ENCODE measurements at regions not wholly inside any gene's neighbourhood (a gene's known extent, or its start where the extent isn't known, plus 50 kb on each side); places are given as distances from the start of the nearest gene placed in this dataset.
"Not testable (repeated sequence)": the region's sequence is repeated elsewhere in the genome, so short reads cannot be mapped to it uniquely, and the experiment has no call there.

DNA sequence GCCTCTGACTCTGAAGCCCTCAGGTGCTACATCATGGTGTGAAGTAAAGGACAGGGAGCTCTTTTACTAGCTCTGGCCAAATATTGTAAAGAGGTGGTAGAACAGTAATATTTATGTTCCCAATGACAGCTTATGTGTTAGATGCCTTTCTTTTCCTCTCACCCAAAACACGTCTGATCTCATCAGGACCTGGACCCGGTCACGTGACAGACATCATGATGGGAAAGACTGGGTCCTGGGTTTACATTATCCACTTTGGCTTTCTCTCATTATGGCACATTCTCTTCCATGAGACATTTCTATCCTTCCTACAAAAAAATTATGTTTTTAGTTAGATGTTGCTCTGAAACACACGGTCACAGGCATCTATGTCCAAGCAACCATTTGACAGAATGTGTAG is 548.7 kb upstream of the CDH7 start:
- DNase-seq (ENCODE audit: extremely low spot score) = no peak
- intact Hi-C loops (cut with DNase I) = no loop called here
- WGBS = 82% methylated on average over 4 of the region's 4 CpGs
- Histone ChIP-seq H3K36me3 (no peaks in the 10 kb centered on the region), H3K27ac (replicated peaks in 1 of 4) (no peak overlapping the region), H3K27me3 (no peaks in the 10 kb centered on the region), H3K9me3 (no peaks in the 10 kb centered on the region), H3K4me3 (no peak overlapping the region), H3K4me1 (no peaks in the 10 kb centered on the region)
- TF ChIP-seq EP300 (IDR thresholded peaks at IDR 0.05) (no peak), CTCF (IDR thresholded peaks at IDR 0.05) (no peak), POLR2A (IDR thresholded peaks at IDR 0.05; ENCODE audit: low read depth) (no peak), POLR2AphosphoS5 (IDR thresholded peaks at IDR 0.05) (no peak)

- no peak overlapping the region for H3K27ac ChIP-seq (replicated peaks in 1 of 4)
These were observed 575.1 kb upstream of the CDH7 start for GRCh38 chr18:65175681-65176080.

GRCh38 chr18:65162086-65162485 is 588.7 kb upstream of the CDH7 start:
- intact Hi-C loops (cut with DNase I); H3K27me3 ChIP-seq; H3K4me1 ChIP-seq; H3K36me3 ChIP-seq; H3K4me3 ChIP-seq; H3K27ac ChIP-seq (replicated peaks in 1 of 4); DNase-seq (ENCODE audit: extremely low spot score); H3K9me3 ChIP-seq: not testable (repeated sequence)
- WGBS = 93% methylated on average over 13 of the region's 13 CpGs

More at GRCh38 chr18:65175681-65176080, 575.1 kb upstream of the CDH7 start:
- no peaks in the 10 kb centered on the region for H3K27me3 ChIP-seq
- H3K9me3 ChIP-seq = no peaks in the 10 kb centered on the region
- no peaks in the 10 kb centered on the region for H3K4me1 ChIP-seq
- intact Hi-C loops (cut with DNase I) = no loop called here
- no peak overlapping the region for H3K4me3 ChIP-seq
- 92% methylated on average over 2 of the region's 2 CpGs for WGBS
- H3K36me3 ChIP-seq = no peaks in the 10 kb centered on the region
- no peak for TF ChIP-seq POLR2A (IDR thresholded peaks at IDR 0.05; ENCODE audit: low read depth)
- no peak for DNase-seq (ENCODE audit: extremely low spot score)

- no peak overlapping the region for H3K27ac ChIP-seq (replicated peaks in 1 of 4)
- no peak for DNase-seq (ENCODE audit: extremely low spot score)
- no peaks in the 10 kb centered on the region for H3K4me1 ChIP-seq
- intact Hi-C loops (cut with DNase I) = no loop called here
- 58% methylated on average over 2 of the region's 2 CpGs for WGBS
- no peak for TF ChIP-seq POLR2AphosphoS5 (IDR thresholded peaks at IDR 0.05)
- no peak for TF ChIP-seq EP300 (IDR thresholded peaks at IDR 0.05)
- TF ChIP-seq CTCF (IDR thresholded peaks at IDR 0.05) = no peak
- TF ChIP-seq POLR2A (IDR thresholded peaks at IDR 0.05; ENCODE audit: low read depth) = no peak
- H3K4me3 ChIP-seq = no peak overlapping the region
- H3K9me3 ChIP-seq = no peaks in the 10 kb centered on the region
- H3K27me3 ChIP-seq = no peaks in the 10 kb centered on the region
- H3K36me3 ChIP-seq = no peaks in the 10 kb centered on the region
These were observed 604.3 kb upstream of the CDH7 start for GRCh38 chr18:65146482-65147021.

GRCh38 chr18:65145312-65145711 is 605.5 kb upstream of the CDH7 start:
- no peaks in the 10 kb centered on the region for H3K36me3 ChIP-seq
- TF ChIP-seq POLR2A (IDR thresholded peaks at IDR 0.05; ENCODE audit: low read depth) = no peak
- TF ChIP-seq POLR2AphosphoS5 (IDR thresholded peaks at IDR 0.05) = no peak
- TF ChIP-seq CTCF (IDR thresholded peaks at IDR 0.05) = no peak
- no peak for TF ChIP-seq EP300 (IDR thresholded peaks at IDR 0.05)
- intact Hi-C loops (cut with DNase I) = no loop called here
- no peak overlapping the region for H3K4me3 ChIP-seq
- no peak for DNase-seq (ENCODE audit: extremely low spot score)
- H3K27me3 ChIP-seq = no peaks in the 10 kb centered on the region
- no peaks in the 10 kb centered on the region for H3K9me3 ChIP-seq
- H3K27ac ChIP-seq (replicated peaks in 1 of 4) = no peak overlapping the region
- no peaks in the 10 kb centered on the region for H3K4me1 ChIP-seq

DNA sequence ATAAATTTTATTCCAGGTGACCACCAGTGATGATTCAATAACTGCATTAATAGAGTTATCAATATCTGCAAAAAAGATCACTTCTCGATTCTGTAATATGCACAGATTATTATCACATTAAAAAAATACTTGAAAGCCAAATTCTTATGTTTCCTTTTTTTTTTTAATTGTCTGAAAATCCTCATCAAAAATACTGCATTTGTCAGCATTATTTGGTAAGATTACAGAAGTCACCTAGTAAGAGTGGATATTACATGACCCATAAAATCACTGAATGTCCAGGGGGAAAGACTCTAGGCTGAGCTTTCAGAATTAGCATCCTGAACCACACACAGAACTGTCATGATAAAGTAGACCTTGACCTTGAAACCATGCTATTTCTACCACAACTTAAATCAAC is 617.2 kb upstream of the CDH7 start:
- no peak overlapping the region for H3K4me3 ChIP-seq
- no peak for TF ChIP-seq EP300 (IDR thresholded peaks at IDR 0.05)
- TF ChIP-seq CTCF (IDR thresholded peaks at IDR 0.05) = no peak
- TF ChIP-seq POLR2A (IDR thresholded peaks at IDR 0.05; ENCODE audit: low read depth) = no peak
- TF ChIP-seq POLR2AphosphoS5 (IDR thresholded peaks at IDR 0.05) = no peak
- no peaks in the 10 kb centered on the region for H3K36me3 ChIP-seq
- WGBS = 80% methylated on average over 1 of the region's 1 CpG
- no peaks in the 10 kb centered on the region for H3K4me1 ChIP-seq
- no peak for DNase-seq (ENCODE audit: extremely low spot score)
- H3K27me3 ChIP-seq = no peaks in the 10 kb centered on the region
- H3K27ac ChIP-seq (replicated peaks in 1 of 4) = no peak overlapping the region
- no peaks in the 10 kb centered on the region for H3K9me3 ChIP-seq
- intact Hi-C loops (cut with DNase I) = no loop called here

All from esophagus muscularis mucosa (tissue), 4 donors.